ENCODE measurements at regions not wholly inside any gene's neighbourhood (a gene's known extent, or its start where the extent isn't known, plus 50 kb on each side); places are given as distances from the start of the nearest gene placed in this dataset.
A peak's percentile ranks its signal among the peaks of the same experiment; 100 is the strongest.

GRCh38 chr22:27610863-27611786 lies 190.4 kb downstream of the MN1 start:
- Histone ChIP-seq H3K9me3 (ENCODE audit: severe bottlenecking) (no peaks in the 10 kb centered on the region), H3K36me3 (no peaks in the 10 kb centered on the region), H3K4me3 (ENCODE audit: low read depth, low read length) (no peak overlapping the region), H3K27ac (no peak overlapping the region), H3K27me3 (ENCODE audit: insufficient read depth, low read depth, severe bottlenecking) (no peaks in the 10 kb centered on the region)
- no peak for TF ChIP-seq CTCF (IDR thresholded peaks at IDR 0.05; ENCODE audit: low read depth, low read length)
- DNase-seq: peak; percentile 46

- H3K4me3 ChIP-seq (ENCODE audit: low read depth, low read length): no peak overlapping the region
- no peak overlapping the region for H3K27ac ChIP-seq
- TF ChIP-seq CTCF (IDR thresholded peaks at IDR 0.05; ENCODE audit: low read depth, low read length): no peak
- H3K27me3 ChIP-seq (ENCODE audit: insufficient read depth, low read depth, severe bottlenecking): no peaks in the 10 kb centered on the region
- DNase-seq: no peak
- no peaks in the 10 kb centered on the region for H3K36me3 ChIP-seq
- H3K9me3 ChIP-seq (ENCODE audit: severe bottlenecking): no peaks in the 10 kb centered on the region
These were observed 189.4 kb downstream of the MN1 start for GRCh38 chr22:27612115-27612514.

- TF ChIP-seq CTCF (IDR thresholded peaks at IDR 0.05; ENCODE audit: low read depth, low read length): no peak
- Histone ChIP-seq H3K9me3 (ENCODE audit: severe bottlenecking) (no peaks in the 10 kb centered on the region), H3K27ac (no peak overlapping the region), H3K4me3 (ENCODE audit: low read depth, low read length) (no peak overlapping the region), H3K36me3 (no peaks in the 10 kb centered on the region), H3K27me3 (ENCODE audit: insufficient read depth, low read depth, severe bottlenecking) (no peaks in the 10 kb centered on the region)
- DNase-seq: no peak
These were observed 188.2 kb downstream of the MN1 start for GRCh38 chr22:27613099-27614005.

GRCh38 chr22:27614006-27614649 lies 187.4 kb downstream of the MN1 start:
- TF ChIP-seq CTCF (IDR thresholded peaks at IDR 0.05; ENCODE audit: low read depth, low read length): no peak
- no peak overlapping the region for H3K4me3 ChIP-seq (ENCODE audit: low read depth, low read length)
- no peak for DNase-seq

GRCh38 chr22:27614650-27615007 lies 186.9 kb downstream of the MN1 start:
- Histone ChIP-seq H3K9me3 (ENCODE audit: severe bottlenecking) (no peaks in the 10 kb centered on the region), H3K36me3 (no peaks in the 10 kb centered on the region), H3K27me3 (ENCODE audit: insufficient read depth, low read depth, severe bottlenecking) (no peaks in the 10 kb centered on the region), H3K4me3 (ENCODE audit: low read depth, low read length) (no peak overlapping the region), H3K27ac (no peak overlapping the region)
- no peak for DNase-seq
- TF ChIP-seq CTCF (IDR thresholded peaks at IDR 0.05; ENCODE audit: low read depth, low read length): no peak

More at GRCh38 chr22:27614006-27614649, 187.4 kb downstream of the MN1 start:
- Histone ChIP-seq H3K9me3 (ENCODE audit: severe bottlenecking) (no peaks in the 10 kb centered on the region), H3K27ac (no peak overlapping the region), H3K36me3 (no peaks in the 10 kb centered on the region), H3K27me3 (ENCODE audit: insufficient read depth, low read depth, severe bottlenecking) (no peaks in the 10 kb centered on the region)
